Dedifferentiated amniotic fluid mesenchymal stem cell (primary cell): ENCODE measurements at regions not wholly inside any gene's neighbourhood (a gene's known extent, or its start where the extent isn't known, plus 50 kb on each side); places are given as distances from the start of the nearest gene placed in this dataset.

ENCODE experiments used
- DNase-seq: peaks from one replicate; pipeline ENCODE4 v3.0.0-alpha.2; 2016; ENCODE audit errors: extremely low spot score

- DNase-seq = no peak
These were observed 396.0 kb upstream of the DAB1 start for GRCh38 chr1:57819893-57820292.

GRCh38 chr1:57803586-57803985, 379.7 kb upstream of the DAB1 start:
- no peak for DNase-seq

- no peak for DNase-seq
These were observed 376.5 kb upstream of the DAB1 start for GRCh38 chr1:57800376-57800775.

GRCh38 chr1:57799490-57800115, 375.7 kb upstream of the DAB1 start:
- DNase-seq = no peak

- DNase-seq = no peak
These were observed 374.7 kb upstream of the DAB1 start for GRCh38 chr1:57798543-57798942.

GRCh38 chr1:57797084-57797483, 373.2 kb upstream of the DAB1 start:
- no peak for DNase-seq

GRCh38 chr1:57796616-57797015, 372.8 kb upstream of the DAB1 start:
- no peak for DNase-seq

GRCh38 chr1:57795886-57796285, 372.0 kb upstream of the DAB1 start:
- DNase-seq = no peak

- DNase-seq = no peak
These were observed 370.2 kb upstream of the DAB1 start for GRCh38 chr1:57794078-57794477.

- no peak for DNase-seq
These were observed 367.6 kb upstream of the DAB1 start for GRCh38 chr1:57791497-57791896.

- no peak for DNase-seq
These were observed 366.1 kb upstream of the DAB1 start for GRCh38 chr1:57789936-57790335.

- DNase-seq = no peak
These were observed 364.5 kb upstream of the DAB1 start for GRCh38 chr1:57788313-57788712.

GRCh38 chr1:57784356-57784755, 360.5 kb upstream of the DAB1 start:
- DNase-seq = no peak

- no peak for DNase-seq
These were observed 358.5 kb upstream of the DAB1 start for GRCh38 chr1:57782357-57782756.

- no peak for DNase-seq
These were observed 348.8 kb upstream of the DAB1 start for GRCh38 chr1:57772580-57773195.

- no peak for DNase-seq
These were observed 346.9 kb upstream of the DAB1 start for GRCh38 chr1:57770772-57771171.

- no peak for DNase-seq
These were observed 346.4 kb upstream of the DAB1 start for GRCh38 chr1:57770236-57770635.

- no peak for DNase-seq
These were observed 337.8 kb upstream of the DAB1 start for GRCh38 chr1:57761628-57762027.

GRCh38 chr1:57752843-57753242, 329.0 kb upstream of the DAB1 start:
- no peak for DNase-seq

- DNase-seq = no peak
These were observed 324.9 kb upstream of the DAB1 start for GRCh38 chr1:57748719-57749118.

GRCh38 chr1:57747818-57748217, 324.0 kb upstream of the DAB1 start:
- DNase-seq = no peak

GRCh38 chr1:57741521-57741920, 317.7 kb upstream of the DAB1 start:
- no peak for DNase-seq

- DNase-seq = no peak
These were observed 313.1 kb upstream of the DAB1 start for GRCh38 chr1:57736940-57737339.

- no peak for DNase-seq
These were observed 305.3 kb upstream of the DAB1 start for GRCh38 chr1:57729181-57729580.
